RPMI8226 (cell line): ENCODE measurements at regions not wholly inside any gene's neighbourhood (a gene's known extent, or its start where the extent isn't known, plus 50 kb on each side); places are given as distances from the start of the nearest gene placed in this dataset.
"Not testable (repeated sequence)": the region's sequence is repeated elsewhere in the genome, so short reads cannot be mapped to it uniquely, and the experiment has no call there.

Experiments used
- DNase-seq: peaks from one replicate; pipeline ENCODE4 v3.0.0-alpha.2; 2015

DNA sequence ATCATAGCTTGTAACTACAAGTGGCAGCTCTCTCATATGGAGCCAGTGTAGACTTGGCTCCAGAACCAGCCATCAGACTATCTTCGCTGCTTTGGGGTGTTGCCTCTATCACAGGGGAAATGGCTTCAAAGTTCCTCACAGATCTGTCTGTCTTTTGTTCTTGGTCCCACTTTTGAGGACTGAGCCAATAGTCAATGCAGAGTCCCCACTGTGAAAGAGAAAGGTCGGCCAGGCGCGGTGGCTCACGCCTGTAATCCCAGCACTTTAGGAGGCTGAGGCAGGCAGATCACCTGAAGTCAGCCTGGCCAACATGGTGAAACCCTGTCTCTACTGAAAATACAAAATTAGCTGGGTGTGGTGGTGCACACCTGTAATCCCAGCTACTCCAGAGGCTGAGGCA lies 86.9 kb upstream of the FZD7 start:
- DNase-seq: not testable (repeated sequence)

DNA sequence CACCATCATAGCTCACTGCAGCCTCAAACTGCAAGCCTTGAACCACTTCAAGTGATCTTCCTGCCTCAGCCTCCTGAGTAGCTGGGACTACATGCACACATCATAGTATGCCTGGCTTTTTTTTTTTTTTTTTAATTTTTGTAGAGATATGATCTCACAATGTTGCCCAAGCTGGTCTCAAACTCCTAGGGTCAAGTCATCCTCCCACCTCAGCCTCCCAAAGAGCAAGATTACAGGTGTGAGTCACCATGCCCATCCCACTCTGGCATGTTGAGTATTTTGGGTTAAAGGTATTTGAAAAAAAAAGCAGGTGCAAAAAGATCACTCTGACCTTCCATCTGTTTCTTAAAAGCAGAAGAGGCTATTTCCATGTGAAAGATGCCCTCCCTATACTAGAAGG lies 86.4 kb upstream of the FZD7 start:
- no peak for DNase-seq

- DNase-seq: no peak
Measured at GRCh38 chr2:201949181-201949926, 84.3 kb upstream of the FZD7 start.

- no peak for DNase-seq
Measured at GRCh38 chr2:201949927-201950246, 83.8 kb upstream of the FZD7 start.

DNA sequence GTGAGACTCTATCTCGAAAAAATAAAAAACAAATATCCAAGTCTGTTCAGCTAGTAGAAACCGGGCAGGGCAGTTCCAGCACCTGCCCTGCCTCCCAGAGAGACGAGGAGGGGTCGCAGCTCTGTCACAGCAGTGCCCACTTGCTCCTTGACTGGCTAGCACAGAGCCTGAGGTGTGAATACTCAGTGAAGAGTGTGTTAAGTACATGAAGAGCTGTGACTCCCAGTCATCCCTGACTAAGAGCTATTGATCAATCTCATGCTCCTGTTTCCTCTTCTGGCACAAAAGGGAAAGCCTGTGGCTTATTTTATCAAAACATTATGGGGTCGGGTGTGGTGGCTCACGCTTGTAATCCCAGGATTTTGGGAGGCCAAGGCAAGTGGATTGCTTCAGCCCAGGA lies 83.0 kb upstream of the FZD7 start:
- no peak for DNase-seq

DNA sequence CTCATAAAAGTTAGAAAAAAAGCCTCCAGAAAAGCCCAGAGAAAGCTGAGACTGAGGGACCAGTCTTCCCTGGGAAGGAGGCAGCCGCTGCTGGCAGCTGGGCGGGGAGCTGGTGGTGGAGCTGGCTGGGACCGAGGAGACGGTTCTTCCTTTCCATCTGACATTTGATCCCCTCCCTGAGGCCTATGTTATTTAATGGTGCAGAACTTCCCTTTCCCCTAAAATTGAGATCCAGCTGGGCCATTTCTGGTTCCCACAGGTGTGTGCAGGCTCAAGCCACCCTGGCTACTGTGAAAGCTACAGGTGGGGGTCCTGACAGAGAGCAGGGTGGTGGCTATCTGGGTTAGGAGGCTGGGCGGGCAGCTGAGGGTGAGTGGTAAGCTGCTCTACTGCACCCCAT lies 81.5 kb upstream of the FZD7 start:
- DNase-seq: no peak

- DNase-seq: no peak
Measured at GRCh38 chr2:201953396-201953795, 80.3 kb upstream of the FZD7 start.

DNA sequence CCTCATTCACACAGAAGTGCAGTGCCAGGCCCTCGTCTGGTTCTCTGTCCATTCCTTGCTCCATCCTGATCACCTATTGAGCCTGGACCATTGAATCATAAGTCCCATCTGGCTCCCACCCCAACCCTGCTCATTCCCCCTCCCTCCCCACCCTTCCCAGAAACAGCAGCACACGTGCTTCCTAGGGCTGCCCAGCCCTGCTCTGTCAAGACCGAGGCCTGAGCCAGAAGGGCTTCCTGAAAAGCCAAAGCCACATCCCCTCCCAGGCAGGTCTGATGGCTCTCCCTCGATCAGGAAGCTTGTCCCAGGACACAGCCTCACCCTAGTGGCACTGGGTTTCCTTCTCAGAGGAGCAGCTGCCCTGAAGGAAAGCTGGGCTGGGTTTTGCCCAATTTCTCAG lies 79.8 kb upstream of the FZD7 start:
- no peak for DNase-seq

GRCh38 chr2:201955231-201955630 lies 78.4 kb upstream of the FZD7 start:
- DNase-seq: no peak

DNA sequence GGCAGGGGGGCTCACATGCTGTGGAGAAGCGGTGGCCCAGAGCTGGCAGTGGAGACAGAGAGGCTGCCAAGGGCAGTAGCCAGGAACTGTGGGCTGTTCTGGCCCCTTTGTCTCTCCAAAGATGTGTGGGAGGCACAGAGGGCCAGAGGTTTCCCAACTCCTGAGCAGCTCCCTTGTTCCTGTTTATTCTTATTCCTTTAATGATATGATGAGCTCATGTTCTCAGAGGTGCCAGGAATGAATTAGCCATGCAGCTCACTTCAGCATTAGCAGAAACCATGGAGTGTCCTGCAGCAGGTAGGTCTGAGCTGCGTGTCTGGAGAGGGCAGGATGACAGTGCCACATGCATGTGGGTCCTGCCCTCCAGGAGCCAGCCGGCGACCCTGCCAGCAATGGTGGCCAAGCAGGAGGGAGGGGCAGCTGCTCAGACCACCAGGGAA lies 77.9 kb upstream of the FZD7 start:
- DNase-seq: no peak

DNA sequence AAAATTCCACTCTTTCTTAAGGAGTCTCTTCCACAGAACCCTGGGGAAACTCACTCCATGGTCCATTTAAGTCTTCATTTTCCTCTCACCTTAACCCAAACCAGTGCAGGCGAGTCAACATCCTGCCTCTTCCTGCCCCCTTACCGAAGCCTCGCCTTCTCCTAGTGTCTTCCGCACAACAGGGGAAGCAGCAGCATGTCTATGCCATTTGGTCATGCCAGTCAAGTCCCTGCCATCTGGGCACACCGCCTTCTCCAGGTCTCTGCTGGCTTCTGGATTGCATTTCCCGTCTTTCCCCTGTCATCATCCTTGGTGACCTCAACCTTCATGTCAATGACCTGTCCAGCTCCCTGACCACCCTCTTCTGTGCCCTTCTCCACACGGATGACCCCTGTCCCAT lies 77.3 kb upstream of the FZD7 start:
- no peak for DNase-seq

GRCh38 chr2:201957091-201957490 lies 76.6 kb upstream of the FZD7 start:
- no peak for DNase-seq

DNA sequence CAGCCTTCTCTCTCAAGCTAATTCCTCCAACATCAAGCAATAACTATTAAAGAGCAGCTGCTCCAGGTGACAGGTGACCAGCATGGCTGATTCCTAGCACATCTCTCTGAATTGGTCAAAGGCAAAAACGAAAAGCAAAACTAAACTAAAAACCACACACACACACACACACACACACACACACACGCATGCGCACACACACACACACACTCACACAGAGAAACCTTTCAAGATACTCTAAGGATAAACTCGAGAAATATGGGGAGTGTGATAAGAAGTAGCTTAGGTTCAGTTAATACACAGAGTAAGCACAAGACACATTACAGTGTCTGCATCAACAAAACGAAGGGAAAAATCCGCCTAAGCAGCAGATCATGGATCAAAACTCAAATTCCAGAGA lies 74.5 kb upstream of the FZD7 start:
- DNase-seq: no peak

GRCh38 chr2:201959626-201960025 lies 74.0 kb upstream of the FZD7 start:
- DNase-seq: no peak

- no peak for DNase-seq
Measured at GRCh38 chr2:201960305-201960704, 73.3 kb upstream of the FZD7 start.

GRCh38 chr2:201961401-201961800 lies 72.3 kb upstream of the FZD7 start:
- DNase-seq: no peak

GRCh38 chr2:201962774-201963562 lies 70.7 kb upstream of the FZD7 start:
- DNase-seq: no peak

DNA sequence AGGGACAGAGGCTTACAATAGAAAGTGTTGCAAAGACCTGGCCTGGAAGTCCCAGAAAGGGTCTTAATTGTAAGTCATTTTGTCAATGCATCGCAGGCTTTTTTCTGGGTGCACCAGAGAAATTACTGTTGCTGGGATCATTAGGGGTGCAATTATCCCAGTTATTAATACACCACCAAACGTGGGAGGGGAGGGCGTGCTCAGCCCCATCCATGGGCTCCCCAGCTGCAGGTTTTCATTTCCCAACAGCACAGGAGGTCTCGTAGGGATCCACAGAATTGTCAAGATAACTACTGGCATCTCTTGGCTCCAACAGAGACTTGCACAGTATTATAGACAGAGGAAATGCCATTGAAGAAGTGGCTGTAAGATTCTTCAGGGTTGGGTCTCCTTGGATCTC lies 69.6 kb upstream of the FZD7 start:
- no peak for DNase-seq

- DNase-seq: peak; percentile 79
Measured at GRCh38 chr2:201964631-201965206, 68.9 kb upstream of the FZD7 start.

GRCh38 chr2:201965550-201965949 lies 68.1 kb upstream of the FZD7 start:
- no peak for DNase-seq

DNA sequence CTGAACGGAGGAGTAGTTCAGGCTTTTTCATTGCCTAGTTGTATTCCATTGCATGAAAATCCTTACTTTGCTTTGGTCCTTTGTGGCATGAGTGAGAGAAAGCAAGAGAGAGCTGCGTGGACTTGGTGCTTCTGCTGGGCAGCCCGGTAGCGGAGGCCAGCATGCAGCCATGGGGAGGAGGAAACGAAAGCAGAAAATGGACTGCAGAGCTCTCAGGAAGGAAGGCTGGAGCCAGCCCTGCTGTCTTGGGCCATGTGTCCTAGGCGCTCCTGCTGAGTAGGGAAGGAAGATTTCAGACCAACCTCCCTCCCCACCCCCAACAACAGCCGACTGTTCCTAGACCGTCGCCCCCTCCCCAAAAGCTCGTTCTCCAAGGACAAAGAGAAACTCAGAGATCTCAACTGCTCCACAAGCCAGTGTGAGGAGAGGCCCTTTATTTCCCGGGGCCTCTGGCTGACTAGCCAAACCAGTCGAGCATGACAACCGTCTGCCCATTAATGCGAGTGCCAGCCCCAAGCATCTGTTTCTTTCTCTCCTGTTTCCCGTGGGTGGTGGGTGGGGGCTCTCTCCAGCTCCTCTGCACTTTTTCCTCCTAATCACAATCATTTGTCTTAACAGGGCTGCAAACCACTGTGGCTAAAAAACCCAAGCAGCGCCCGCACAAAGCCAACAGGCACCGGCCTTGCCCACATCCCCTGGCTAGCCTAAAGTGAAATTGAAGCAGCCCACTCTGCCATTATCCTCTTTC lies 66.8 kb upstream of the FZD7 start:
- DNase-seq: no peak

DNA sequence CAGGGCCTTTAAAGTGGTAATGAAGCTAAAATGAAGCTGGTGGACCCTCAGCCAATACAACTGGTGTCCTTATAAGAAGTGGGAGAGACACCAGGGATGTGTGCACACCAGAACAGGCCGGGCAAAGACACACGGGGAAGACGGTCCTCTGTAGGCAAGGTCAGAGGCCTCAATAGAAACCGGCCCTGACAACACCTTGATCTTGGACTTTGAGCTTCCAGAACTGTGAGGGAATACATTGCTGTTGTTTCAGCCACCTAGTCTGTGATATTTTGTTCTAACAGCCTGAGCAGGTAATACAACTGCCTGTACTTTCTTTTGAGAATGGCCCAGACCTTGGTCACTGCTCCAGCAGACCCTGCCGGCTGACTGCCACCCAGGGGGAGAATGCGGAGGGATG lies 65.6 kb upstream of the FZD7 start:
- DNase-seq: no peak

GRCh38 chr2:201968476-201968875 lies 65.2 kb upstream of the FZD7 start:
- DNase-seq: no peak
